Astrocyte of the spinal cord (primary cell): ENCODE measurements at regions not wholly inside any gene's neighbourhood (a gene's known extent, or its start where the extent isn't known, plus 50 kb on each side); places are given as distances from the start of the nearest gene placed in this dataset.

Experiments
- DNase-seq: peaks from one replicate; pipeline ENCODE4 v3.0.0; 2011; ENCODE audit warnings: low read depth, low spot score
- H3K4me3 ChIP-seq: 2 replicates; pipeline ENCODE4 v1.5.1; 2011; ENCODE audit warnings: low read depth, mild to moderate bottlenecking, low read length, moderate library complexity
- CTCF ChIP-seq: IDR thresholded peaks from 2 replicates; pipeline ENCODE4 v1.5.1; 2012; ENCODE audit warnings: low read depth, mild to moderate bottlenecking, low read length, inconsistent platforms
- in situ Hi-C: cut with HindIII; loops from 2 replicates; pipeline ENCODE4 v1.10.0; 2017; ENCODE audit warnings: low sequenced_read_pairs

- no peak for DNase-seq
- in situ Hi-C loops = no loop called here
- TF ChIP-seq CTCF = no peak
- no peak overlapping the region for H3K4me3 ChIP-seq
These were observed 574.1 kb downstream of the PTPRU start for GRCh38 chr1:29810121-29811120.

GRCh38 chr1:29809446-29810120 lies 573.3 kb downstream of the PTPRU start:
- no peak for DNase-seq
- in situ Hi-C loops = no loop called here
- no peak overlapping the region for H3K4me3 ChIP-seq
- no peak for TF ChIP-seq CTCF

GRCh38 chr1:29808141-29808995 lies 572.0 kb downstream of the PTPRU start:
- DNase-seq = no peak
- in situ Hi-C loops = no loop called here
- TF ChIP-seq CTCF = no peak
- no peak overlapping the region for H3K4me3 ChIP-seq

GRCh38 chr1:29807689-29808088 lies 571.4 kb downstream of the PTPRU start:
- in situ Hi-C loops = no loop called here
- DNase-seq = no peak
- no peak overlapping the region for H3K4me3 ChIP-seq
- TF ChIP-seq CTCF = no peak

- in situ Hi-C loops = no loop called here
- no peak for TF ChIP-seq CTCF
- no peak for DNase-seq
- no peak overlapping the region for H3K4me3 ChIP-seq
These were observed 570.5 kb downstream of the PTPRU start for GRCh38 chr1:29806646-29807319.

GRCh38 chr1:29805896-29806160 lies 569.5 kb downstream of the PTPRU start:
- no peak overlapping the region for H3K4me3 ChIP-seq
- in situ Hi-C loops = no loop called here
- DNase-seq = no peak
- no peak for TF ChIP-seq CTCF
